NB4 (cell line): ENCODE measurements at regions not wholly inside any gene's neighbourhood (a gene's known extent, or its start where the extent isn't known, plus 50 kb on each side); places are given as distances from the start of the nearest gene placed in this dataset.

Experiments used
- MYC ChIP-seq: IDR thresholded peaks from 2 replicates; pipeline ENCODE4 v1.6.1; 2011; ENCODE audit warnings: low read depth, low read length
- POLR2A ChIP-seq: IDR thresholded peaks from 2 replicates; pipeline ENCODE4 v1.6.1; 2011; ENCODE audit warnings: mild to moderate bottlenecking; ENCODE audit not compliant: insufficient read length; ENCODE audit errors: extremely low read depth
- TF ChIP-seq, protein P1 (sequence below): IDR thresholded peaks from one replicate; pipeline ENCODE4 v1.5.1; 2012; ENCODE audit warnings: low read depth, low read length
- TF ChIP-seq, protein P2 (sequence below): IDR thresholded peaks from 2 replicates; pipeline ENCODE4 v1.6.1; 2011; ENCODE audit warnings: low read depth, low read length

DNA sequence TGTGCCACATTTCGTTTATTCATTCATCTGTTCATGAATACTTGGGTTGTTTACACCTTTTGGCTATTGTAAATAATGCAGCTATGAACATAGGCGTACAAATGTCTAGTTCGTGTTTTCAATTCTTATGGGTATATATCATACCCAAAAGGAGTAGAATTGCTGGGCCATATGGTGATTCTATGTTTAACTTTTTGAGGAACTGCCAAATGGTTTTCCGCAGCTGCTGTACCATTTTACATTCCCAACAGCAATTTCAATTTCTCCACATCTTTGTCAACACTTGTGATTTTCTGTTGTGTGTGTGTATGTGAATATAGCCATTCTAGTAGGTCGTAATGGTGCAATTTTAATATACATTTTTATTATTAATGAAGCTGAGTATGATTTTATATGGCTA is 326.2 kb downstream of the ETNK1 start:
- TF ChIP-seq MYC: no peak
- TF ChIP-seq, protein P1, sequence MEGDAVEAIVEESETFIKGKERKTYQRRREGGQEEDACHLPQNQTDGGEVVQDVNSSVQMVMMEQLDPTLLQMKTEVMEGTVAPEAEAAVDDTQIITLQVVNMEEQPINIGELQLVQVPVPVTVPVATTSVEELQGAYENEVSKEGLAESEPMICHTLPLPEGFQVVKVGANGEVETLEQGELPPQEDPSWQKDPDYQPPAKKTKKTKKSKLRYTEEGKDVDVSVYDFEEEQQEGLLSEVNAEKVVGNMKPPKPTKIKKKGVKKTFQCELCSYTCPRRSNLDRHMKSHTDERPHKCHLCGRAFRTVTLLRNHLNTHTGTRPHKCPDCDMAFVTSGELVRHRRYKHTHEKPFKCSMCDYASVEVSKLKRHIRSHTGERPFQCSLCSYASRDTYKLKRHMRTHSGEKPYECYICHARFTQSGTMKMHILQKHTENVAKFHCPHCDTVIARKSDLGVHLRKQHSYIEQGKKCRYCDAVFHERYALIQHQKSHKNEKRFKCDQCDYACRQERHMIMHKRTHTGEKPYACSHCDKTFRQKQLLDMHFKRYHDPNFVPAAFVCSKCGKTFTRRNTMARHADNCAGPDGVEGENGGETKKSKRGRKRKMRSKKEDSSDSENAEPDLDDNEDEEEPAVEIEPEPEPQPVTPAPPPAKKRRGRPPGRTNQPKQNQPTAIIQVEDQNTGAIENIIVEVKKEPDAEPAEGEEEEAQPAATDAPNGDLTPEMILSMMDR: no peak
- TF ChIP-seq POLR2A: no peak
- TF ChIP-seq, protein P2, sequence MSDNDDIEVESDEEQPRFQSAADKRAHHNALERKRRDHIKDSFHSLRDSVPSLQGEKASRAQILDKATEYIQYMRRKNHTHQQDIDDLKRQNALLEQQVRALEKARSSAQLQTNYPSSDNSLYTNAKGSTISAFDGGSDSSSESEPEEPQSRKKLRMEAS: no peak
